GM23338 (cell line): ENCODE measurements at regions not wholly inside any gene's neighbourhood (a gene's known extent, or its start where the extent isn't known, plus 50 kb on each side); places are given as distances from the start of the nearest gene placed in this dataset.

ENCODE experiments used
- ATAC-seq: fragments of 200-7000 bp; cut with Tn5 transposase; 3 replicates; pipeline ENCODE4 v1.9.1; 2020
- DNase-seq: peaks from one replicate; pipeline ENCODE4 v3.0.0-alpha.2; 2015; ENCODE audit warnings: low spot score
- H2AFZ ChIP-seq: fragments of 200-600 bp; sonication (generic); 2 replicates; pipeline ENCODE4 v1.8.0; 2016; ENCODE audit warnings: antibody characterized with exemption, mild to moderate bottlenecking, moderate library complexity
- H3F3A ChIP-seq: fragments of 200-600 bp; sonication (generic); replicated peaks from 2 replicates; pipeline ENCODE4 v1.8.0; 2017; ENCODE audit warnings: antibody characterized with exemption, mixed run types, low read depth
- H3K27ac ChIP-seq: fragments of 200-600 bp; sonication (generic); 2 replicates; pipeline ENCODE4 v1.6.1; 2016; ENCODE audit warnings: low read depth
- H3K27me3 ChIP-seq: fragments of 200-600 bp; sonication (generic); 2 replicates; pipeline ENCODE4 v1.8.0; 2016; ENCODE audit warnings: mild to moderate bottlenecking, mixed run types, moderate library complexity; ENCODE audit not compliant: insufficient read depth
- H3K36me3 ChIP-seq: fragments of 200-600 bp; sonication (generic); 2 replicates; pipeline ENCODE4 v1.8.0; 2016; ENCODE audit warnings: mild to moderate bottlenecking; ENCODE audit not compliant: insufficient read depth
- H3K4me1 ChIP-seq: fragments of 200-600 bp; sonication (generic); 2 replicates; pipeline ENCODE4 v1.8.0; 2016; ENCODE audit warnings: mild to moderate bottlenecking, moderate library complexity; ENCODE audit not compliant: insufficient read depth
- H3K4me2 ChIP-seq: fragments of 200-600 bp; sonication (generic); 2 replicates; pipeline ENCODE4 v1.7.1; 2017; ENCODE audit warnings: mixed run types
- H3K4me3 ChIP-seq: fragments of 200-600 bp; sonication (generic); 2 replicates; pipeline ENCODE4 v1.6.1; 2016; ENCODE audit warnings: mixed run types
- H3K79me2 ChIP-seq: fragments of 200-600 bp; sonication (generic); replicated peaks from 2 replicates; pipeline ENCODE4 v1.8.0; 2017; ENCODE audit warnings: mild to moderate bottlenecking; ENCODE audit not compliant: insufficient read depth
- H3K9me2 ChIP-seq: fragments of 200-600 bp; sonication (generic); 2 replicates; pipeline ENCODE4 v1.8.0; 2017; ENCODE audit not compliant: insufficient read depth
- H4K20me1 ChIP-seq: fragments of 200-600 bp; sonication (generic); replicated peaks from 2 replicates; pipeline ENCODE4 v1.8.0; 2017; ENCODE audit warnings: mild to moderate bottlenecking; ENCODE audit not compliant: insufficient read depth
- H3K27ac Mint-ChIP-seq: 2 replicates; pipeline ENCODE4 v1.8.0; 2020; ENCODE audit warnings: inconsistent platforms, mild to moderate bottlenecking, moderate library complexity, mixed read lengths
- H3K27me3 Mint-ChIP-seq: 3 replicates; pipeline ENCODE4 v1.8.0; 2022; ENCODE audit warnings: low read depth, mild to moderate bottlenecking, moderate library complexity, mixed read lengths, inconsistent platforms; ENCODE audit not compliant: insufficient read depth, poor library complexity
- H3K36me3 Mint-ChIP-seq: 3 replicates; pipeline ENCODE4 v1.8.0; 2021; ENCODE audit warnings: low read depth, mild to moderate bottlenecking, inconsistent platforms, moderate library complexity, mixed read lengths
- H3K4me1 Mint-ChIP-seq: 3 replicates; pipeline ENCODE4 v1.8.0; 2020; ENCODE audit warnings: mild to moderate bottlenecking, inconsistent platforms, mixed read lengths
- H3K4me3 Mint-ChIP-seq: 3 replicates; pipeline ENCODE4 v1.8.0; 2021; ENCODE audit warnings: moderate library complexity, mild to moderate bottlenecking, inconsistent platforms, mixed read lengths
- H3K9me3 Mint-ChIP-seq: 3 replicates; pipeline ENCODE4 v1.8.0; 2020; ENCODE audit warnings: moderate library complexity, mild to moderate bottlenecking, inconsistent platforms, mixed read lengths
- CREB1 ChIP-seq: fragments of 250-450 bp; sonication (Bioruptor Pico); IDR thresholded peaks from 2 replicates; pipeline ENCODE4 v1.5.0; 2020; ENCODE audit warnings: low read depth, mild to moderate bottlenecking, moderate library complexity
- CTCF ChIP-seq, 2 experiments: fragments of 200-600 bp in 1 of 2; sonication (generic) in 1 of 2; conservative IDR thresholded peaks; 2 replicates each; pipeline versions ENCODE4 v1.5.1 to v1.6.1; 2016 to 2017; ENCODE audit warnings: antibody characterized with exemption in 2 of 2, low read depth in 2 of 2, mild to moderate bottlenecking in 2 of 2, moderate library complexity in 1 of 2
- ETS1 ChIP-seq: IDR thresholded peaks from 2 replicates; pipeline ENCODE4 v1.6.1; 2016; ENCODE audit warnings: antibody characterized with exemption
- EZH2phosphoT487 ChIP-seq: fragments of 200-600 bp; sonication (generic); IDR thresholded peaks from one replicate; pipeline ENCODE4 v1.8.1; 2018; ENCODE audit warnings: antibody characterized with exemption; ENCODE audit not compliant: unreplicated experiment
- POLR2AphosphoS5 ChIP-seq: IDR thresholded peaks from 2 replicates; pipeline ENCODE4 v1.6.1; 2016; ENCODE audit warnings: antibody characterized with exemption, low read depth
- REST ChIP-seq: IDR thresholded peaks from one replicate; pipeline ENCODE4 v1.6.1; 2018; ENCODE audit warnings: antibody characterized with exemption; ENCODE audit not compliant: unreplicated experiment
- ZNF331 ChIP-seq: fragments of 250-450 bp; sonication (Bioruptor Pico); IDR thresholded peaks from 2 replicates; pipeline ENCODE4 v1.5.0; 2020; ENCODE audit warnings: low read depth, mild to moderate bottlenecking, moderate library complexity
- ZNF462 ChIP-seq: fragments of 250-450 bp; sonication (Bioruptor Pico); IDR thresholded peaks from 2 replicates; pipeline ENCODE4 v1.5.0; 2020; ENCODE audit warnings: mild to moderate bottlenecking, moderate library complexity

GRCh38 chr9:136597965-136598364, 52.1 kb upstream of the NOTCH1 start:
- no peak for DNase-seq
- Mint-ChIP-seq H3K9me3 (peaks cover 6% of the 10 kb centered on the region), H3K4me1 (peaks cover 20% of the 10 kb centered on the region), H3K27ac (no peak overlapping the region), H3K36me3 (peaks cover 6% of the 10 kb centered on the region; the same call in 2 of the 3 replicates), H3K4me3 (no peak overlapping the region), H3K27me3 (peaks cover 12% of the 10 kb centered on the region)
- H3F3A ChIP-seq, result 0 out of 2 replicates have a peak, but pooled peaks cover 4% of the 10 kb centered on the region
- H3K27ac ChIP-seq, result no peak overlapping the region
- no peak overlapping the region for H3K4me2 ChIP-seq
- H3K4me3 ChIP-seq, result no peak overlapping the region
- H4K20me1 ChIP-seq, result no peaks in the 10 kb centered on the region
- TF ChIP-seq REST (no peak), ZNF462 (no peak), EZH2phosphoT487 (no peak), CTCF (conservative IDR thresholded peaks at IDR 0.05; ENCODE audit: low read depth in 2 of 2) (no peak), POLR2AphosphoS5 (no peak), CREB1 (CRISPR knock-in tag) (no peak), ETS1 (no peak), ZNF331 (CRISPR knock-in tag) (no peak)
- H3K79me2 ChIP-seq, result no peaks in the 10 kb centered on the region
- no peak for ATAC-seq
- no peaks in the 10 kb centered on the region for H3K36me3 ChIP-seq
- H2AFZ ChIP-seq, result no peak overlapping the region
- H3K9me2 ChIP-seq, result no peaks in the 10 kb centered on the region
- H3K27me3 ChIP-seq, result no peaks in the 10 kb centered on the region
- H3K4me1 ChIP-seq, result no peaks in the 10 kb centered on the region; the same call in 1 of the 2 replicates
